DND-41 (cell line): ENCODE measurements at regions not wholly inside any gene's neighbourhood (a gene's known extent, or its start where the extent isn't known, plus 50 kb on each side); places are given as distances from the start of the nearest gene placed in this dataset.
"Not testable (repeated sequence)": the region's sequence is repeated elsewhere in the genome, so short reads cannot be mapped to it uniquely, and the experiment has no call there.

Experiments used
- CTCF ChIP-seq: IDR thresholded peaks from 2 replicates; pipeline ENCODE4 v1.5.1; 2012; ENCODE audit warnings: borderline replicate concordance, low read length, moderate library complexity, mild to moderate bottlenecking; ENCODE audit not compliant: poor library complexity, severe bottlenecking; ENCODE audit errors: extremely low read depth
- EZH2 ChIP-seq: IDR thresholded peaks from 3 replicates; pipeline ENCODE4 v1.6.1; 2012; ENCODE audit warnings: borderline replicate concordance, low read depth, mild to moderate bottlenecking, moderate library complexity, low read length, inconsistent platforms; ENCODE audit not compliant: severe bottlenecking

GRCh38 chr2:186960241-186960640 lies 111.3 kb upstream of the ZSWIM2 start:
- TF ChIP-seq CTCF, EZH2: not testable (repeated sequence)
